Body of pancreas (tissue), 4 donors: ENCODE measurements at regions not wholly inside any gene's neighbourhood (a gene's known extent, or its start where the extent isn't known, plus 50 kb on each side); places are given as distances from the start of the nearest gene placed in this dataset.

ENCODE experiments used
- ATAC-seq: fragments of 150-250 bp; one replicate; pipeline ENCODE4 v1.9.1; 2016
- DNase-seq, 4 donors: peaks; one replicate each; pipeline ENCODE4 v3.0.0-alpha.2; 2019
- H3K27ac ChIP-seq, 4 donors: fragments of 200-600 bp; sonication (generic); 1 replicate in 3 of 4; 2 replicates in 1 of 4; pipeline versions ENCODE4 v1.5.1 to v1.6.1; 2016 to 2019; ENCODE audit warnings: mild to moderate bottlenecking in 1 of 4, mixed read lengths in 1 of 4, moderate library complexity in 1 of 4
- H3K27me3 ChIP-seq, 2 donors: fragments of 200-600 bp; sonication (generic); one replicate each; pipeline ENCODE4 v1.6.0; 2016; ENCODE audit warnings: mild to moderate bottlenecking in 1 of 2
- H3K36me3 ChIP-seq, 2 donors: fragments of 200-600 bp; sonication (generic); replicated peaks in 1 of 2; 2 replicates each; pipeline ENCODE4 v1.5.1; 2016; ENCODE audit warnings: low read depth in 2 of 2; ENCODE audit not compliant: insufficient read depth in 1 of 2
- H3K4me1 ChIP-seq: fragments of 200-600 bp; sonication (generic); one replicate; pipeline ENCODE4 v1.6.0; 2016
- H3K4me3 ChIP-seq, 2 donors: fragments of 200-600 bp; sonication (generic); 1 replicate in 1 of 2; 2 replicates in 1 of 2; pipeline ENCODE4 v1.5.1; 2016 to 2019
- H3K9me3 ChIP-seq, 3 donors: fragments of 200-600 bp; sonication (generic); 1 replicate in 2 of 3; 2 replicates in 1 of 3; pipeline ENCODE4 v1.5.1; 2016
- CTCF ChIP-seq, 7 experiments: fragments of 450-650 bp in 4 of 7; fragments of 200-600 bp in 3 of 7; sonication (generic) in 3 of 7; IDR thresholded peaks; one replicate each; pipeline ENCODE4 v1.5.1; 2016 to 2019; ENCODE audit warnings: antibody characterized with exemption in 7 of 7
- POLR2A ChIP-seq, 3 donors: fragments of 450-650 bp; IDR thresholded peaks; one replicate each; pipeline ENCODE4 v1.6.1; 2016; ENCODE audit warnings: antibody characterized with exemption in 3 of 3, mild to moderate bottlenecking in 2 of 3
- WGBS, 2 donors: methylation state at CpG; one replicate each; pipeline ENCODE4 v1.1.5; 2017; 5-methylcytosine and 5-hydroxymethylcytosine counted together
- intact Hi-C: fragments of 100-400 bp; cut with DNase I; formaldehyde crosslinking; loops from one replicate; pipeline ENCODE4 v1.15.1; 2023

GRCh38 chr13:80413611-80414010, 72.7 kb upstream of the SPRY2 start:
- no peak for TF ChIP-seq POLR2A (IDR thresholded peaks at IDR 0.05)
- no peak for TF ChIP-seq CTCF (IDR thresholded peaks at IDR 0.05)
- intact Hi-C loops = no loop called here
- no peaks in the 10 kb centered on the region for H3K27me3 ChIP-seq

GRCh38 chr13:80408270-80408669, 67.3 kb upstream of the SPRY2 start:
- no peak overlapping the region for H3K27ac ChIP-seq
- TF ChIP-seq POLR2A (IDR thresholded peaks at IDR 0.05) (no peak), CTCF (IDR thresholded peaks at IDR 0.05) (no peak)
- no peaks in the 10 kb centered on the region for H3K4me1 ChIP-seq
- ATAC-seq (no peak), DNase-seq (peak in 1 of 4 donors; percentile 11)
- intact Hi-C loops = no loop called here
- no peaks in the 10 kb centered on the region for H3K9me3 ChIP-seq
- H3K36me3 ChIP-seq = no peaks in the 10 kb centered on the region
- H3K27me3 ChIP-seq = no peaks in the 10 kb centered on the region
- no peak overlapping the region for H3K4me3 ChIP-seq
- 92 to 98% methylated on average over 5 of the region's 5 CpGs for WGBS, 2 donors

More at GRCh38 chr13:80413611-80414010, 72.7 kb upstream of the SPRY2 start:
- no peaks in the 10 kb centered on the region for H3K9me3 ChIP-seq
- H3K36me3 ChIP-seq = no peaks in the 10 kb centered on the region
- ATAC-seq (no peak), DNase-seq (no peak)
- H3K4me3 ChIP-seq = no peak overlapping the region
- H3K4me1 ChIP-seq = no peaks in the 10 kb centered on the region
- H3K27ac ChIP-seq = no peak overlapping the region

DNA sequence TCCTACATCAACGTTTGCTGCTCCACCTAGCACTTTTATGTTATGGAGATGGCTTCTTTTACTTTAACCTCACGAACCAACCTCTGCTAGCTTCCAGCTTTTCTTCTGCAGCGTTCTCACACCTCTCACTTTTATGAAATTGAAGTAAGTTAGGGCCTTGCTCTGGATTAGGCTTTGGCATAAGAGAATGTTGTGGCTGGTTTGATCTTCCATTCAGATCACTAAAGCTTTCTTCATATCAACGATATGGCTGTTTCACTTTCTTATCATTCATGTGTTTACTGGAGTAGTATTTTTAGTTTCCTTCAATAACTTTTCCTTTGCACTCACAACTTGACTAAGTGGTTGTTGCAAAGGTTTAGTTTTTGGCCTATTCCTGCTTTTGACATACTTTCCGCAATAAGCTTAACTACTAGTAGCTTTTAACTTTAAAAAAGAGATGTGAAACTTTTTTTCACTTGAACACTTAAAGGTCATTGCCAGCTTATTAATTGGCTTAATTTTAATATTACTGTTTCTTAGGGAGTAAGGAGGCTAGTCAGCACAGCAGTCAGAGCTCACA, 60.0 kb upstream of the SPRY2 start:
- Histone ChIP-seq H3K36me3 (no peaks in the 10 kb centered on the region), H3K9me3 (no peaks in the 10 kb centered on the region), H3K27ac (no peak overlapping the region), H3K4me1 (peaks cover 10% of the 10 kb centered on the region), H3K4me3 (no peak overlapping the region), H3K27me3 (no peaks in the 10 kb centered on the region)
- WGBS, 2 donors = 58 to 66% methylated on average over 5 of the region's 5 CpGs
- intact Hi-C loops = no loop called here
- TF ChIP-seq CTCF (IDR thresholded peaks at IDR 0.05) (no peak), POLR2A (IDR thresholded peaks at IDR 0.05) (no peak)
- no peak for DNase-seq
- no peak for ATAC-seq

DNA sequence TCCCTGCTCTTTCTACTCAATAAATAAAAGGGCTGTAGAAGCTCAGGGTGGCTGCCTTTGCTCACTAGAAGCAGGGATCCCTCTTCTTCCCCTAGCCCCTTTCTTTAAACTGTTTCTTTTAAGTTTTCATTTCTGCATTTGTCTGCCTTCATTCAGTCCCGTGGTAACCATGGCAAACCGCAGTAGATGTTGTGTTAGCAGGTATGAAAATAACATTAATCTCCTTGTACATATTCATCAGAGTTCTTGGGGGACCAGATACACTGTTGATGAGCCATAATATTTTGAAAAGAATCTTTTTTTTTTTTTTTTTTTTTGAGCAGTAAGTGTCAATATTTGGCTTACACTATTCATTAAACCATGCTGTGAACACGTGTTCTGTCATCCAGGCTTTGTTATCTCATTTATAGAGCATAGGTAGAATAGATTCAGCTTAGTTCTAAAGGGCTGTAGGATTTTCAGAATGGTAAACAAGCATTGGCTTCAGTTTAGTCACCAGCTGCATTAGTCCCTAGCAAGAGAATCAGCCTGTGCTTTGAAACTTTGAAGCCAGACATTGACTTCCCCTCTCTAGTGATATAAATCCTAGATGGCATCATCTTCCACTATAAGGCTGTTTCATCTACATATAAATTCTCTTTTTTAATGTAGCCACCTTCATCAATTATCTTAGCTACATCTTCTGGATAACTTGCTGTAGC, 59.4 kb upstream of the SPRY2 start:
- intact Hi-C loops = no loop called here
- H3K4me3 ChIP-seq = no peak overlapping the region
- TF ChIP-seq CTCF (IDR thresholded peaks at IDR 0.05) (no peak), POLR2A (IDR thresholded peaks at IDR 0.05) (no peak)
- DNase-seq (no peak), ATAC-seq (no peak)
- WGBS, 2 donors = 33 to 37% methylated on average over 3 of the region's 3 CpGs
- H3K4me1 ChIP-seq = peaks cover 10% of the 10 kb centered on the region
- H3K27me3 ChIP-seq = no peaks in the 10 kb centered on the region
- no peaks in the 10 kb centered on the region for H3K9me3 ChIP-seq
- H3K36me3 ChIP-seq = no peaks in the 10 kb centered on the region
- no peak overlapping the region for H3K27ac ChIP-seq
